HG03064 (cell line): ENCODE measurements at regions not wholly inside any gene's neighbourhood (a gene's known extent, or its start where the extent isn't known, plus 50 kb on each side); places are given as distances from the start of the nearest gene placed in this dataset.

Experiments used
- ATAC-seq: cut with Tn5 transposase; IDR thresholded peaks from one replicate; pipeline ENCODE4 v1.9.1; 2021; ENCODE audit warnings: low read depth; ENCODE audit not compliant: unreplicated experiment

DNA sequence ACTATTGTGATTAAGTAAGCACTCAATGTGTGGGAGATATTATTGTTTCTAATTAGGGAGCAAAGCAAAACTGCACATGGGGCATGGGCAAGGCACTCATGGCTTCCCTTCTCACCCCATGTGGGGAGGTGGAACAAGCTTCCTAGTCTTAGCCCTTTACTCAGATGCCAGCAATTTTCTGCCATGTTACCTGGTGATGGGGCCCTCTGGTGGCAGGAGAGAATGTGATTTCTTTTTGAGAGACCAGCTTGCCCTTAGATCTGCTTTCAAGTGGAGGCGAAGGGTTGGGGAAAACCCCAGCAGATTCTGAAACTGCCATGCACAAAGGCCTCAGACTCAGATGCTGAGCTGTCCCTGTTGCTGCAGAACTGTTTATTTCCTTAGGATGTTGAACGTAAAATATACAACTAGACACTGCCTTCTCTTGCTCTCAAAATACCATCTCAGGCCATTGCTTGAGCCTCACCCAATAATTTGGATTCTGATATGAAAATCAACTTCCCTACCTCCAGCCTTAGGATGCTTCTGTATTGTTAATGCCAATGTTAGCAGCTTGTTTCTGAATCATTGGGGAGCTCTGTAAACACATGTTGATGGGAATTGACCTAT, 130.2 kb upstream of the TPRG1 start:
- peak; percentile 92 for ATAC-seq

DNA sequence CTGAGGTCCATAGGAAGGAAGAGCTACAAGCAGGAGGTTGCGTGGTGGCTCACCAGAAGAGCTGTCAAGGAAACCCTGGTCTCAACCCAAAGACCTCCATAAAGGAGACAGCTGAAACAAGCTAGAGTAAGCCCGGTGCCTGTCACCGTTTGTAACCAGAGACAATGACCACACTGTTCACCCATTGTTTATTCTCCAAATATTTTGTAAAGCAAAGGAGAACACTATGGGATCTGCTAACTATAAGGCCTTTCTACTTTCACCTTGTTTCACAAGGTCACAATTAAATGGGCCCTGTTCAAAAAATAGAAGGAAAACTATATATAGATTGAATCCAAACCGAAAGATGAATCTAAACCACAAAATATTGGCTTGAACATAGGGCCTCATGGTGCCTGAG, 128.9 kb upstream of the TPRG1 start:
- no peak for ATAC-seq

DNA sequence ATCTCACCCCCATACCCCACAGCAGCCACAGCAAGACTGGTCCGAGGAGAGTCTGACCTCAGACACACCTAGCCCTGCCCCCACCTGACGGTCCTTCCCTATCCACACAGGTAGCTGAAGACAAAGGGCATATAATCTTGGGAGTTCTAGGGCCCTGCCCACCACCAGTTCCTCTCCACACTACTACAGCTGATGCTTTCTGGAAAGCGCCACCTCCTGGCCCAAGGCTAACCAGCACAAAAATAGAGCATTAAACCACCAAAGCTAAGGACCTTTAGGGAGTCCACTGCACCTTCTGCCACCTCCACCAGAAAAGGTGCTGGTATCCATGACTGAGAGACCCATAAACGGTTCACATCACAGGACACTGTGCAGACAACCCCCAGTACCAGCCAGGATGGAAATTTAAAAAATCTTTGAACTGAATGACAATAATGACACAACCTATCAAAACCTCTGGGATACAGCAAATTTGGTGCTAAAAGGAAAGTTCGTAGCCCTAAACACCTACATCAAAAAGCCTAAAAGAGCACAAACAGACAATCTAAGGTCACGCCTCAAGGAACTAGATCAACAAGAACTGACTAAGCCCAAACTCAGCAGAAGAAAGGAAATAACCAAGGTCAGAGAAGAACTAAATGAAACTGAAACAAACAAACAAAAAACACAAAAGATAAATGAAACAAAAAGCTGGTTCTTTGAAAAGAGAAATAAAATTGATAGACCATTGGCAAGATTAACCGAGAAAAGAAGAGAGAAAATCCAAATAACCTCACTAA, 122.1 kb upstream of the TPRG1 start:
- ATAC-seq: no peak

DNA sequence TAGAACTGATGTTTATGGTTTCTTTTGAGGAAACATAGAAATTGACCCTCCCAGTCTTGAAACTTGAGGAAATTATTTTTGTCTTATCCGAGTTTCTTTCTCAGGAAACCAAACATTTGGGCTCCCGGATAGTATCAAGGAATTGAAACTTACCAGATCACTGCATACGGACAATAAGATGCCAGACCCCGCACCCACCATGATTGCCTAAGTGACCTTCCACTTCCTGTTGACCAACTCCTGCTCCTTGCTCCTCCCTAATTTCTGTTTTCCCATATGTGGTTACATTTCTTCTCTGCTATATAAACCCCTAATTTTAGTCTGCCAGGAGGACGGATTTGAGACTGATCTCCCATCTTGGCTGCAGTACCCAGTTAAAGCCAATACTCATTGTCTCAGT, 118.4 kb upstream of the TPRG1 start:
- no peak for ATAC-seq

DNA sequence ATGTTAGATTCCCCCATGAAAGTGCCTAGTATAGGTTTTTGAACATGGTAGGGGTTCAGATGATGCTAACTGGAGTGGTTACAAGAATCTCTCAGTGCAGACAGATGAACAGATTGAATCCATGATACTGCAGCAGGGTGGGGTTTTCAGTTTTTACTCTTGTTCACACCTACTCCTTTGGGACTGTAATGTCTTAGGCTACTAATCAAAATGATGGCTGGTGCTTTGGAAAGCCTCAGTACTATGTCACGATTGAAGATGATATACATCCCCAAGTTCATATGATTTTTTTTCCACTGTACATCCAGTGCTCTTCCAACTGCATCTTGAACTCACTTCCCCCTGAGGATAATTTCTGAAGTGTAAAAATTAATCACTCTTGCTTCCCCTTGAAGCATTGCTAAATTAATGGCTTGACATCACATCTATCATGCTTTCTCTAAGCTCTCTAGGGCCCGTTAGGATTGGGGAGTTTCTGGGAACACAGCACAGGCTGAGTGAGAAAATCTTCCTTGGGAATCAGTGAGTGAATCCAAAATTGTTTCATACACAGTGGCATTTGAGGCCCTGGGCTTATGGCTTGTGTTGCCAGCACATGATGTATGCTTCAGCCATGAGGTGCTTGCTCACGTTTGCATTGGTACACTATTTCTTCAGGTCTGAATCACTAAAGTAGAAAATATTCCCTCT, 115.0 kb upstream of the TPRG1 start:
- no peak for ATAC-seq

DNA sequence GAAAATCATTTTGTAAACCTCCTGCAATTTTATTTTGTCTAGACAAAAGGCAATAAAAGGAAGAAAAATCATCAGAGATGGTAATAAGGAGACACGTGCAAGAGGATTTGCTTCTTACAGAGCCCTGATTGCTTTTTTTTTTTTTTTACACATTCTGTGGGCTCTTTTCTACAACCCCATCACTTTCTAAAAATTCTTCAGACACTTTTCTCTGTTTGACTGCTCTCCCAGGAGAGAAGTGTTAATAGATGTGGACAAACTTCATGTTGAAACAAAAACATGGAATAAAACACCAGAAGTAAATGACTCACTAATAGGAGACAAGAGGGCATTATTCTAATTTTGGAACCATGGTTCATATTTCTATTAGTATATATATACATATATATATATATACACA, 114.4 kb upstream of the TPRG1 start:
- ATAC-seq: no peak

DNA sequence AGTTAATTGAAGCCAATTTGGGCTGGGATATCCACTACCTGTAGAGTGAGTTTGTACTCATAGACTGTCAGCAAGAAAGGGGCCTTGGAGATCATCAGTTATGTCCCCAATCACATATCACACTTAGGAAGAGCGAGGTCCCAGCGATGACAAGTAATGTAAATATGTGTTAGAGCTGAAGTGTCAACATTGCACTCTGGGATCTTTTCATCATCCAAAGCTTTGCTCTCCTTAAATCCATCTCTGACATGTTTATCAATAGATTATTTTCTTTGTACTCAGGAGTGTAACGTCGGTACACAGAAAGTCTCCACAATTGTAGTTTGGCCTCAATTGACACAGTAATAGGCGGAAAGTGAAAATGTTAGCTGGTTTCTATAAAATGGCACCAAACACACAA, 113.7 kb upstream of the TPRG1 start:
- no peak for ATAC-seq

DNA sequence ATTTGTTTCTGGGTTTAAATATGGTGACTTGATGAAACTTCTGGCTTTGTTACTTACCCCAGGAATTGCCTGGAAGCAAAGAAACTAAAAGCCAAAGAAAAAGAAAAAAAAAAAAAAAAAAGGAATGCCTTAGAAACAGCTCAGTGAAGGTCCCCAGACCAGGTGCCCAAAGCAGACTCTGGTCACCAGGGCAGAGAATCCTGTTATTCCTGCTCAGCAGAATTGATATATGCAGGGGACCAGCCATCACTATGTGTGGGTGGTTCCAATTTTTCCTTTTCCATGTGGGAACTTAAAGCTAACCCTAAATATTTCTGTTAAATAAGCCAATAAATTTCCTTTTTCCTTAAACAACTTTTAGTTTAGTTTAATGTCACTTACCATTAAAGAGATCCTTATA, 100.8 kb upstream of the TPRG1 start:
- ATAC-seq: no peak

DNA sequence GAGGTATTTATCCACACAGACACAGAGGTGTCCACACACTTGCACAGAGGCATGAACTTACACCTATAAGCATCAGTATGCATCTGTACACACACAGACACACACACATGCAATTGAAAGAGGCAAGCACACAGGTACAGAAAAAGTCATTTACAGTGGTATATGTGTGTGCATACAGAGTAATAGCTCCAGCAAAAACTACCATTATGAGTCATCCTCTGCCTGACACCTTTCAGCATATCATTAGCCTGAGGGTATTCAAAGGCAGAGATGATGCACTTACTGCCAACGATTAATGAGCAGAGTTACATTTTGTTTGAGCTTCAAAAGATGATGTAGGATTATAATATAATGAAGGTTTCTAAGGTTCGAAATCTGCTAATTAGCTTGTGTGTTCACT, 100.3 kb upstream of the TPRG1 start:
- ATAC-seq: no peak

DNA sequence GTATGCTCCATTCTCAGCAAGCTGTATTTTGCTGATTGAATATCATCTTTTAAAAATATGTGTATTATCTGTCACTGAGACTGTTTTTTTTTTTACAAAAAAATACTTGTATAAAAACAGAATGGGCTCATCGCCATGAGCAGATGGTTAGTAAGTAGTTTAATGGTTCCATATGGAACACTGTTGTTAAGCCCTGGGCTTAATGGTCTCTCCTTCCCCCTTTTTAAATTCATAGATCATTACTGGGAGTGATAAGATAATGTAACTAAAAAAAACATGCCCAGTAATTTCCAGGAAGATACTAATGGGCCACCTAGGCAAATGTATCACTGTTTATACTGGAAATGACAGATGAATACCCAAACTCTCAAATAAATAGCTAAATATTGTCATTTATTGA, 95.3 kb upstream of the TPRG1 start:
- no peak for ATAC-seq

DNA sequence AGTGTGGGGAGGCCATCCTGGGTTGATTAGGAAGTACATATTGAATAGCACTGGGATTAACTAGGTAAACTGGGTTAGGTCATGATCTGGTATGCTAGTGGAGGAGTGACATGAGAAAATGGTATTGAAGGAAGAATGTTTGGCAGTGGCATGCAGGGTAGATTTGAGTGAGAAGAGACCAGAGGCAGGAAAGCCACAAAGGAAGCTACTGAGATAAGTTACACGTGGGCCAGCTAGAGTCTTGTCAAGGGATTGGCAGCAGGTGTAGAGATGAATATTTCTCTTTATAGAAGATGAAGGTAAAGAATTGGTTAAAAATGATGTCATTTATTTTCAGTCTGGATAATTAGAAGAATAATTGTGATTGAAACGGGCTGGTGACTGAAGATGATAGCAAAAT, 91.0 kb upstream of the TPRG1 start:
- ATAC-seq: no peak

DNA sequence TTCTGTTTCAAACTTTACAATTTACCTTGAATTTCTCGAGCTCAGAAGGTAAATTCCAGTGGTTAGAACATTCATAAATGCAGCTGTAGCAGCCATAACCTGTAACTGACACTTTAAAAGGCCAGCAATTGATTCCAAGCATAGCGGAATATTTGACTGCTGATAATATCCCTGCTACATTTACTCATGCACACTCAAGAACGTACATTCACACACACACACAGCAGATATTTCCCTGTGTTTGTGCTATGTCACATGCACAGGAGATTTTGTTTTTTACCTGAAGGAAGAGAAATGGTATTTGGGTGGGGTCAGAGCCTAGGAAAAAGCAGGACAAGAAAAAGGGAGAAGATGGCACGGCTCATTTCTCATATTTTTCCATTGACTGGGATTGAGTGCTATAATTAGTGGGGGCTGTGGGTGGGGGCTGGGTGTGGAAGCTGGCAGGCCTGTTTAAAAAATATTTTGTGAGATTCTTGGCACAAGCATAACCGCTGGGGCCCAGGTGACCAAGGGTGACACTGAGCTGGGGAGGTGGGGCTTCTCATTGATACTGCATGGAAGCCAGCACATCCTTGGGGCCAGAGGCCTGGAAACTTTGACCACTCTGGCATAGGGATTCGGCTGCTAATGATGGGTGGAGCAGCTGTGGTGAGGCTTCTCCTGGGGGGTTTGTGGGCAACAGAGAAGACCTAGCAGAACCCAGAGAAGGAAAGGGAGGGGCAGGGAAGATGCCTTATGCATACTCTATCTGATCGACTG, 88.9 kb upstream of the TPRG1 start:
- ATAC-seq: no peak

DNA sequence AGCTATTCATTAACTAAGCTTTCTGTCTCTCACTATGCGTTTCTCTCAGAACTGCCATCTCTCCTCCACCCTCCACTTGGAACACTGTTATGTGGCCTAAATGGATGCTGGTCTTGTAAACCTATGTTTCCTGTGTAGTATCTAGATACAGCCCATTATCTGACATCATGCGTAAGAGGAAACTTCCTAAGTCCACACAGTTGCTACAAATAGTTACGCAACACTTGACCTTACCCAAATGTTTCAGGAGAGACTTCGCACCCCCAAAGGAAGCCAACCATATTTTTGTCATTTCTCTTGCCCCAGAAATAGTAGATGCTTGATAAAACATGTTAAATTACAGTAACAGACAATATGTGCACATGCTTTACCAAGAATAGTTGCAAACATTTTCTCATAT, 87.2 kb upstream of the TPRG1 start:
- ATAC-seq: no peak

DNA sequence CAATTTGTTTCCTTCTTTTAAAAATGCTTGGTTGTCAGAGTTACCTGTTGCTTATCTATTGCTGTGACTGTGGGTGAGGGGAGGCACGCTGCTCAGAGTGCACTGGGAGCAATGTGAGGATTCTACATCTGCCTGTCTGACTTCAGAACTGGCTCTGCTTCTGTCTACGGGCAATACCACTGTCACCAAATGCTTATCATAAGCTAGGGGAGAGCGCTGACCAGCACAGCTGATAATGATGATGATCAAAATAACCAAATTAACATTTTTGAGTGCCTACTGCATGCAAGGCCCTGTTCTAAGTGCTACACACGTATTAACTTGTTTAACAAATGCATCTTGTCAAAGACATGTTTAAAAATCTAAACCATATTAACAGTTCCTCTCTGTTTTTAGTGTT, 79.2 kb upstream of the TPRG1 start:
- no peak for ATAC-seq

DNA sequence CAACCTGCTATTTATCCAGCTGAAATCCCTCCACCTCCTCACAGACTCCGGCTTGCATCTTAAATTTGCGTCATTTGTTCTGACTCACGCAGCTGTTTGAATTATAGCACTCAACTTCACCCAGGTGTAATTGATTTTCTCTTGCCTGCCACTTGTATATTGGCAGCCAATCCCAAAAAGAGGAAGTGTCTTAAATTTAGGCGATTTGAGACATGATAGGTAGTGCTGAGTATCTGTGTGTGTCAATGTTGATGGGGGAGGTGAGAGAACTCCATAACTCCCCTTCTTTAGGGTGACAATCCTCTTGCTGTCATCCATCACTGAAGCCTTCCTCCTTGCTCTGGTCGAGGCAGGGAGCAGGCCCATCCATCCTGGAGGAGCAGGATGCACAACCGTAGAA, 77.2 kb upstream of the TPRG1 start:
- ATAC-seq: no peak

DNA sequence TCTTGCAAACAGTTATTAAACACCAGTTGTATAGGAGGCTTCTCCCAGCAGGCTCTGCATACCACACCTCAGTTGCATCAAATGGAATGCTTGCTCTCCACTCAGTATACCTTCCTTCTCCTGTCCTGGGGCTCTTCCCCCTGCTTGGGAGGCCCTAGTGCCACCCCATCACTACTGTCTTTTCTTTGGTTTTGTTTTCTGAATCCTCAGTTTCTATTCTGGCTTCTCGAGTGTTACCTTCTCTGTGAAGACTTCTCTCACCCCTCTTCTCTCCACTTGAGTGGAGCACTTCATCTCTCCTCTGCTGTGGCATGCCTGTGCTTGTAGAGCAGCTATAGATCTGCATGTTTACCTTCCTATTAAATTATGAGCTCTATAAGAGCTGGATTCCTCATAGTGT, 75.7 kb upstream of the TPRG1 start:
- no peak for ATAC-seq

DNA sequence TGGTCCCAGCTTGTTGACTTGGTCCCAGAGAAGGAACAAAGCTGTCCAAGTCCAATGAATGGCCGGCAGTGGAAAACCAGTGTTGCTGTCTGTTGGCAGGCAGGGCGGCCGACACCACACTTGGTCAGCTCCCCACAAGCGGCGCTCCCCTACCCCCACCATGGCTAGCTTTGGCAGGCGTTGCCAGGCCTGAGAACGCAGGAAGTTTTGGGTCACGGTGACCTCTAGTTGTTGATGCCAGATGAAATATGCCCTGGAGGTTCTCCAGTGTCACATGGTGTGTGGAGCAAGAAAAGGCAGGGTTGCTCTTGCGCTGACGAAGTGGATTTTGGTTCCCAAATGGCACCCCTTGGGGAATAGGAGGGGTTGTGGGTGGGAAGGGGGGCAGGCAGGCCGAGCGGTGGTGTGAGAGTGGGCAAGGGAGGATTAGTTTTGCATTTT, 72.7 kb upstream of the TPRG1 start:
- no peak for ATAC-seq

DNA sequence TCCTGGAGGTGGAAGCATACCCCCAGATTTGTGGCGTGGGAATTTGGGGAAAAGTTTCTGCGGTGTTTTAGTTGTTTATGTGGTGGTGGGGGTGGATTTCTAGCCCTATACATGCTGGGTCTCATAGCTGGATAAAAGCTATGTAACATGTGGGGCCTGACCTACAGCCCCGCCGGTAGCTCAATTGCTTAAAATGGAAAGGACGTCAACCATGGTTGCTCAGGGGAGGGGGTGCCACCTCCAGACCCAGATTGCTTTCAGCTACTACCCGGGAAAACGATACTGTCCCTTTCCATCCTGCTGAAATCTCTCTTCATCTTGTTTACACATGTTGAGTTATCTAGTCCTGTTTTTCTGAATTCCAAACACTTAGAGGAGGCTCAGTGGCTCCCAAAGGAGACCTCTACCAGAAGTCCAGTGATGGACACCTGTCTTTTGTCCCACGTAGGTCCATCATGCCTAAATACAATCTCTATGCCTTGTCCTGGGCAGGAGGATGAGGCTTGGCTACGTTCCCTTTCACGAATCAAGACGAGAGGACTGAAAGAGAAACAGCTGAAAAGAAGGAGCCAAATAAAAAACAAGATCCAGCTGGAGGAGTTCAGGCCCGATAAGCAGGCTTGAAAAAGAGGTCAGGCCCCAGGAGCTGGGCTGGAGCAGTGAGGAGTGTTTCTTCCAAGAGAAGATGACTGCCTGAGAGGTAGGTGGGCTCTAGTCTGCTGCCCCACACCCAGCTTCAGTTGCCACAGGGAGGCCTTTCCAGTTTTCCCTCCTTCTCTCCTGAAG, 72.1 kb upstream of the TPRG1 start:
- no peak for ATAC-seq

DNA sequence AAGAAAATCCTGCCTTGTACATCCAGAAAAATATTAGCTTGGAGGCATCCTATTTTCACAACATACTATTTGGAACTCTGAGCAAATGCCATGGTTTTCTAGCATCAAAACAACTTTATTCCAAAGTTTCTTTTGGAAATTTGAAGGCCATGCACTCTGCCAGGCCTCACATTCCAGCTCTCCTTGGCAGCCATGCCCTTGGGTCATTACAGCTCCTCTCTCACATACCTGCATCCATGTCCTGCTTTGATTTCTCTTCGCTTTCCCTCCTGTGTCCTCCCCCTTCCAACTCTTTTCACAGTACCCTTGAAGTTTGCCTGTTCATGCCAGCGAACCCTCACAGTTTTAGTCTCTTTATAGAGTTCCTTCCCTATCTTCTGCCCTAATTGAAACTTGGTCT, 70.9 kb upstream of the TPRG1 start:
- ATAC-seq: no peak

DNA sequence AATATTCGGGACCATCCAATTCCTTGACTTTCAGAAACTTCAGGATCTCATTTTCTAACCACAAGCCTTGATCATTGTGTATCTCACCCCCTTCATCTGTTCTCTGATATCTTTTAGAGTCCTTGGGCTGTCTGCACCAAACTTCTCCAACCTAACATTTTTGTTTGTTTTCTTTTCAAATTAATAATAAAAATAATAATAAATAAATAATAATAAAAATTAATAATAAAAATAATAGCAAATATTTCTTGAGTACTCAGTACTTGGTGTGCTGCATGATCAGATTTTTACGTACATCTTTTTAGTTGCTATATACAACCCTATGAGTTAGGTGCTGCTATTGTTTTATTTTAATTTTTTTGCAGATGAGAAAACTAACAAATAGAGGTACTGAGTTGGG, 70.2 kb upstream of the TPRG1 start:
- ATAC-seq: no peak
